LoVo (cell line): ENCODE measurements at regions not wholly inside any gene's neighbourhood (a gene's known extent, or its start where the extent isn't known, plus 50 kb on each side); places are given as distances from the start of the nearest gene placed in this dataset.
A peak's percentile ranks its signal among the peaks of the same experiment; 100 is the strongest.
"Not testable (repeated sequence)": the region's sequence is repeated elsewhere in the genome, so short reads cannot be mapped to it uniquely, and the experiment has no call there.

Experiments used
- DNase-seq: peaks from one replicate; pipeline ENCODE4 v3.0.0-alpha.2; 2016; ENCODE audit warnings: low spot score

- DNase-seq, result not testable (repeated sequence)
Measured at GRCh38 chr10:28896791-28897409, 219.6 kb downstream of the BAMBI start.

- DNase-seq, result no peak
Measured at GRCh38 chr10:28897617-28898464, 220.5 kb downstream of the BAMBI start.

- no peak for DNase-seq
Measured at GRCh38 chr10:28902215-28902614, 224.9 kb downstream of the BAMBI start.

- DNase-seq, result no peak
Measured at GRCh38 chr10:28903063-28903462, 225.7 kb downstream of the BAMBI start.

GRCh38 chr10:28903736-28904135 lies 226.4 kb downstream of the BAMBI start:
- peak; percentile 18 for DNase-seq

- DNase-seq, result no peak
Measured at GRCh38 chr10:28905371-28905770, 228.1 kb downstream of the BAMBI start.

GRCh38 chr10:28906011-28906411 lies 228.7 kb downstream of the BAMBI start:
- DNase-seq, result no peak

- DNase-seq, result no peak
Measured at GRCh38 chr10:28906415-28906814, 229.1 kb downstream of the BAMBI start.

- no peak for DNase-seq
Measured at GRCh38 chr10:28906934-28907333, 229.6 kb downstream of the BAMBI start.

GRCh38 chr10:28909875-28910274 lies 232.6 kb downstream of the BAMBI start:
- no peak for DNase-seq

GRCh38 chr10:28910956-28911355 lies 233.6 kb downstream of the BAMBI start:
- no peak for DNase-seq

GRCh38 chr10:28911511-28911910 lies 234.2 kb downstream of the BAMBI start:
- not testable (repeated sequence) for DNase-seq

GRCh38 chr10:28912017-28912783 lies 234.9 kb downstream of the BAMBI start:
- no peak for DNase-seq

- DNase-seq, result peak; percentile 88
Measured at GRCh38 chr10:28913436-28914237, 236.3 kb downstream of the BAMBI start.

- no peak for DNase-seq
Measured at GRCh38 chr10:28914701-28915100, 237.4 kb downstream of the BAMBI start.

GRCh38 chr10:28915989-28916588 lies 238.8 kb downstream of the BAMBI start:
- DNase-seq, result no peak

- no peak for DNase-seq
Measured at GRCh38 chr10:28920091-28920490, 242.8 kb downstream of the BAMBI start.

- DNase-seq, result no peak
Measured at GRCh38 chr10:28922127-28922526, 244.8 kb downstream of the BAMBI start.

- no peak for DNase-seq
Measured at GRCh38 chr10:28922861-28923260, 245.5 kb downstream of the BAMBI start.

GRCh38 chr10:28924717-28925116 lies 247.4 kb downstream of the BAMBI start:
- no peak for DNase-seq

GRCh38 chr10:28925121-28925663 lies 247.9 kb downstream of the BAMBI start:
- DNase-seq, result no peak
